GM19328 (cell line): ENCODE measurements at regions not wholly inside any gene's neighbourhood (a gene's known extent, or its start where the extent isn't known, plus 50 kb on each side); places are given as distances from the start of the nearest gene placed in this dataset.

Source experiments
- ATAC-seq: cut with Tn5 transposase; IDR thresholded peaks from one replicate; pipeline ENCODE4 v1.9.1; 2021; ENCODE audit warnings: mild to moderate bottlenecking, moderate library complexity; ENCODE audit not compliant: unreplicated experiment

DNA sequence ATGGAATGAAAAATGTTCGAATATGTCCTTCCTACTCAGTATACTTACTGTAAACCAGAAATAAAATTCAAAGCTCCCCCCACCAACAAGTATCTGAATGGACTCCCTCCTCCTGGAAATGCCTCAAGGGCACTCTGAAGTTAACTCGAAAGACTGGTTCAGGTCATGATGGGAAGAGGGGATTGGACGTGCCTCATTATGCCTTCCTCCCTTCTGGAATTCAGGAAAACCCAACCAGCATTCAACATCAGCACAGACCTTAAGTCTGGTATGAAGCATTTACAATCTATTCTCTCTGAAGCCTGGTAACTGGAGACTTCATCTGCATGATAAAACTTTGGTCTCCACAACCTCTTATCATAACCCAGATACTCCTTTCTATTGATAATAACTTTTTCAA is 428.3 kb upstream of the RAG2 start:
- no peak for ATAC-seq

DNA sequence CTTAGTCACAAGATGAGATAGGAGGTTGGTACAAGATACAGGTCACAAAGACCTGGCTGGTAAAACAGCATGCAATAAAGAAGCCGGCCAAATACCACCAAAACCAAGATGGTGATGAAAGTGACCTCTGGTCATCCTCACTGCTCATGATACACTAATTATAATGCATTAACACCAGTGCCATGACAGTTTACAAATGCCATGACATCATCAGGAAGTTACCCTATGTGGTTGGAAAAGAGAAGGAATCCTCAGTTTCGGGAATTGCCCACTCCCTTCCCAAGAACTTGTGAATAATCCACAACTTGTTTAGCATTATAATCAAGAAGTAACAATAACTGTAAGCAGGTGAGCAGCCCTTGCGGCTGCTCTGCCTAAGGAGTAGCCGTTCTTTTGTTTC is 408.5 kb upstream of the RAG2 start:
- no peak for ATAC-seq

DNA sequence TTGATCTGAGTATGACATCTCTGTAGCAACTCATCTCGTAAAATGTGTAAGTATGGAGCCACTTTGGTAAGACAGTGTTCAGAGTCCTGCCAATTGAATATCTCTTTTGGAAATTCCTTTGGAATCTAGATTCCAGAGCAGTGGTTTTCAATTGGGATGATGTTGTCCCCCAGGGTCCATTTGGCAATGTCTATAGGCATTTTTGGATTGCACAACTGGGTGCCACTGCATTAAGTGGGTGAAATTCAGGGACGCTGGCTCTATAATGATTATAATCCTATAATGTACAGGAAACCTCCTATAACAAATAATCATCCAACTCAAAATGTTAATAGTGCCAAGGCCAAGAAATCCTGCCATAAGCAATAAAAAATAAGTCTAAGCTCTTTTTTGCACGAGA is 404.8 kb upstream of the RAG2 start:
- ATAC-seq, result no peak

DNA sequence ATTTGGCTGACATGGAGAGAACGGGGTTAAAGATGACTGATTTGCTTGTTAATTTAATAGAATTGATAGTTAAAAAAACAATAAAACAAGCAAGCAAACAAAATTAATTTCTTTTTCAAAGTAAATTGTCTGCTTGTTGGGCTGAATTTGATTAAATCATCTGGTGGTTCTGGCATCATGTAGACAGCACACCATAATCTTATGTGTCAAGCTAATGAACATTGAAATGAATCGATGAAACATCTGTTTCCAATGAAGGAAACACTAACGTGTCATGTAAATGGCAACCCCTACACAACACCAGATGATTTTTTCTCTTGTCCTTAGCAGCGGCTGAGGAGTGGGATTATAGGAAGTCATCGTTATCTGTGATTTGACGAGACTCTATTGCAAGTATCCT is 399.6 kb upstream of the RAG2 start:
- no peak for ATAC-seq

DNA sequence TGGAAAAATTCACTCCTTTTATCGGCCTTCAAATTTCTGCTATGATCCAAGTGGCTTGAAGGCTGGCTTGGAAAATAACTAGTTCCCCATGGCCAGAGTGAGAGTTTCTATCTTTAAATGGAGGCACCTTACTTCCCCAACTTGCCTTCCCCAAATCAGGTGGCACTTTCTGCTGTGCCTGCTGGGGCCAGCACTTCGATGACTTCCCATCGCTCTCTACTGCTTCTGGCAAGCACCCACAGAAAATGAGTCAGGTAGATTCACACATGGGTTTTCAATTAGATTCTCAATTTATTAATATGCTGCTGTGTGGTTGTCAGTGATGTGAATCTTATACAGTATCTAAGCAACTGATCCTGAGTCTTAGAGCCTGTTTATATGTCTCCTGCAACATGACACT is 398.8 kb upstream of the RAG2 start:
- no peak for ATAC-seq

DNA sequence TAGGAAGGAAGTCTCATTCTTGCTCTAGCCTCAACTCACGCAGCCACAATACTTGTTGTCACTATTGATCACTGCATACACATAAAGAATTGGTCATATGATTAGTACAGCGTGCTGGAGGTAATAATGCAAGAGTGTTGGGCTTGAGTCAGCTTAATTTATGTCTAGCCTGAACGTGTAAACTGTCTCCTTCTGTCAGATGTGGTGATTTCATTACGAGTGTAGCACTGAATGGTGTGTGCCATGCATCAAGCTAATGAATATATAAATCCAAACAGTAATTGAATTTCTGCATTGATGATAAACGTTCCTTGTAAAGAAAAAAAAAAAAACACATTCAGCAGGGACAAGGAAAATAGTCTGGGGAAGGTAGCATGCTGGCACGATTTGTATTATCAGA is 396.2 kb upstream of the RAG2 start:
- ATAC-seq, result no peak

DNA sequence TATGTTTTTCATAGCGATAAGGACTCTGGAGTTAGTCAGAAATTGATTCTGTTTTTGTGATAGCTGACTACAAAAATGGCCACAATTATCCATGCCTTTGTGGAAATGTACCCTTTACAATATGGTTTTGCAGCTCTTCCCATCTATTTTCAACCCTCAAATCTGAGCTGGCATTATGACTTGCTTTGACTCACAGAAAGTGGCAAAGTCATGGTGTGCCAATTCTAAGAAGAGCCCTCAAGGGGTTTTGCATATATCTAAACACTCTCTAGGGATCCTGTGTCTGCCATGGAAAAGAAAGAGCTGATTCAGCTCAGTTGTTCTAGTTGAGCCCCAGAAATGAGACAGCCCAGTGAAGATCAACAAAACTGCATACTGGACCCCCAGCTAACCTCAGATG is 390.5 kb upstream of the RAG2 start:
- no peak for ATAC-seq

DNA sequence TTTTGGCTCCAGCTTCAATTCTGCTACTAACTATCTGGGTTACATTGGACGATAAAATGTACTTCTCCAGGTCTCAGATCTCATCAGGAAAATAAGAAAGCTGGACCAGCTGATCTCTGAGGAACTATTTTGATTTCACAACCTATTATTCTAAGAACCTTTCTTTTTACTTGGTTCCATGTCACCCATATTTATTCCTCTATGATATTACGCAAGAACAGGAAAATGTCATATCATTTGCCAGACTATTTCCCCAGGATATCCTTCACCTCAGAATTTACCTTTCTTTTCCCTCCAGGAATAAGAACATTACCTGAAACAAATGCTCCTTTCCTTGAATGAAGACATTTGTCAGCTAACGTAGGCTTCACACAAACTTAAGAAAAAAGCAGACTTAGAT is 387.5 kb upstream of the RAG2 start:
- no peak for ATAC-seq

DNA sequence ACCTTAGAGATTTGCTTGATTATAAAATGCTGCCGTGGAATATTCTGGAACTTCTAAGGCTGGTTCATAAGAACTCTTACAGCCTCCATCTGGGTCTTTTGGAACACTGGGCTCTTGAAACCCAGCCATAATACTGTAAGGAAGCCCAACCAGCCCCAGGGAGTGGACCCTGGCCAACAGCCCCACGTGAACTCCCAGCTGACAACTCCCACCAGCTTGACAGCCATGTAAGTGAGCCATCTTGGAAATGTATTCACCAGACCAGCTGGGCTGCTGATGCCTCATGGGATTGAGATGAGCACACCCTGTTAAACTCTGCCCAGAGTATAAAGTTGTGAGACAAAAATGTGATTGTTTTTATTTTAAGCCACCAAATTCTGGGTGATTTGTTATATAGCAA is 378.7 kb upstream of the RAG2 start:
- no peak for ATAC-seq

DNA sequence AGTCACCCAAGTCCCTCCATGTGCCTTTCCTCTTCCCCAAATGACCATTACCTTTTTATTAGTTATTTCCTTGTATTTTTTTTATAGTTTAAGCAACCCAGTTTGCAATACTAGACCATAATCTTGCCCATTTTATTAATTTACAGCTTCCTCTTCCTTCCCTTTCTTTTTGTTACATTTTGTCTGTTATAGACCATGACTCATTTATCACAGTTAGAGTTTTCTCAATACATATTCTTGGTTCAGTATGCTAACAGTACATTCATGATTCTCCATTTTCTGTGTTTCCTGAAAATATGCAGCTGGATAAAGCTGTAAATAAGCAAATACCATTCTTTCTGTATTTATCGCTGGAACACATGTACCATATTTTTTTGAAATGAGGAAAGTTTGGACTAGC is 376.7 kb upstream of the RAG2 start:
- ATAC-seq, result no peak

DNA sequence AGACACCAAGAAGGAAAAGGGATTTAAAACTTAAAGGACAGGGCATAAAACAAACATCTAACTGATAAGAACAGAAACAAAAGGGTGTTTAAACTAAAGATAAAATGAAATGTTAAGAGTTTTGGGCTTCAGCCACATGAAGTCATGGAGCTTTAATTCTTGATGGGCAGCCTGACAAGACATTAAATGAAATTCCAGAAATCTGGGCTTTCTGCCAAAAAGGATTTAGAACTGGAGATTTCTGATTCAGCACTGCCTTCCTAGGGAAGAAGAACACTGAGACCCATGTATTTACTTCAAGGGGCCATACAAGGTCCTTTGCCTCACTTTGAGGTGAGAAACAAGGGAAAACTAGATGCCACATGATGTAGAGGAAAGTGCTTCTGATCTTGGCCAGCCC is 355.9 kb upstream of the RAG2 start:
- ATAC-seq, result no peak

DNA sequence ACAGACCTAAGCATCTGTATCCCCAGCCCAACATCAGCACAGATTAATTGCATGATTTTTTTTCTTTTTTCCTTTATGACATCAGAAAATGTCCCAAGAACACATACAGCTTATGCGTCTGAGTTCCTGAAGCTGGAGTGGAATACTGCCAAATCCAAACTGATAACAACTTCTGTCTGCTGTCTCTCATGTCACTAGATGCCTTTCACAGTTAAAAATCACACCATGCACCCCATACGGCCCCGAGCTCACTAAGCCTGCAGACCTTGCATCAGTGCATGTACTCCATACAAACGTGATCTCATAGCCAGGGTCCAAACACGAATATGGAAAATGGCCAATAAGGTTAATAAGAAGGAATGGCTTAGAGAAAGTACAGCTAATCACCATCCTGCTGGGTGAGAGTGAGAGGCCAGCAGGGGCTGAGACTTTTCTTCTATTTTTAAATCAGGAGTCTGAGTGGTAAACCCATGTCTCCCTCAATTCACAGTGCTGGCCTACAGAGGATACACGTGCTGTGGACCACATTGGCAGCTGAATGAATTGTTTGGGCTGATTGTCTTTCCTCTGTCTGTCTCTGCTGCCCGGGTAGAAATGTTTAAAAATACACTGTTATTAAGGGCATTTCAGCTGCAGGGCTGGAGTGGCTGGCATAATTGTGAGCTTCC is 350.6 kb upstream of the RAG2 start:
- ATAC-seq, result no peak

DNA sequence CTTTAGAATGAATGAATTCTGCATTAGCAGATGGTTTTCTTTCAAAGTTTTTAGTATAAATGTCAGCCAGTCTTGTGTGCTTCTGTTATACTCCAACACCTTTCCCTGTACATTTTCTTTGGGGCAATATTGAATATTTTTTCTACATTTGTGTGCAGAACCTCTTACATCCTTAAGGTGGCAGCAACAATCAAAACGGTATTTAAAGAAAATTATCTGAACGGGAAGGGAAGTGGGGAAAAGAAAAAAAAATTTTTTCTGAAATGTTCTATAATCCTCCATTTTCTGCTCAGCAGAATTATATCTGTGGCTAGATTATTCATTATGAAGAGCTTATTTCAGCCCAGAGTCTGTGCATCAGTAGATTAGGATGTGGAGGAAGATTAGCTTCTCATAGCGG is 347.3 kb upstream of the RAG2 start:
- no peak for ATAC-seq

DNA sequence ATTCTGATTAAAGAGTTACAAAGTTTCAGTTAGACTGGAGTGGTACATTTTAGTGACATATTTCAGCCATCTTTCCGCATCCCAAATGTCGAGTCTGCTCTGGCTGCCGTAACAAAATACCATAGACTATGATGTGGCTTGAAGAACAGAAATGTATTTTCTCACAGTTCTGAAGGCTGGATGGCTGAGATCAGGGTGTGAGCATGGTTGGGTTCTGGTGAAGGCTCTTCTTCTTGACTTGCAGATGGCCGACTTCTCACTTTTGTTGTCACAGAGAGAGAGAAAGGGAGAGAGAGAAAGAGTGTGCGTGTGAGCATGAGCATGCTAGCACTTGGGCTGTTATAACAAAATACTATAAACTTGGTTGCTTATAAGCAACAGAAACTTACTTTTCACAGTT is 335.4 kb upstream of the RAG2 start:
- no peak for ATAC-seq

DNA sequence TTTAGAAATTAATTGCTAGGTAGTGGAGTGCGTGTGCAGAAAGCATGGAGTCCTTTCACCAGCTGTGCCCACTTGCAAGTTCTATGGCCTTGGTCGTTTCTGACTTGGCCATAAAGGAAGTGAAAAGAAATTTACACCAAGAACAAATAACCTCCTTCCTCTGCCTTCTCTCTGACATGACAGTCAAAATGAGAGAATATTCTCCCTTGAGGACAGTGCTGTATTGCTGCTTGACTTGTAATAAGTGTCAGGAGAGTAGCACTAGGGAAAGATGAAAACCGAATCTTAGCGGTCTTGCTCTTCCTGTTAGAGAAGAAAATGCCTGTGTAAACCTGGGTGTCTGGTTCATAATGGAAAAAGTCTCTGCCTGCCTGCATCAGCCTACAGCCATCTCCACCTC is 333.1 kb upstream of the RAG2 start:
- ATAC-seq, result no peak

DNA sequence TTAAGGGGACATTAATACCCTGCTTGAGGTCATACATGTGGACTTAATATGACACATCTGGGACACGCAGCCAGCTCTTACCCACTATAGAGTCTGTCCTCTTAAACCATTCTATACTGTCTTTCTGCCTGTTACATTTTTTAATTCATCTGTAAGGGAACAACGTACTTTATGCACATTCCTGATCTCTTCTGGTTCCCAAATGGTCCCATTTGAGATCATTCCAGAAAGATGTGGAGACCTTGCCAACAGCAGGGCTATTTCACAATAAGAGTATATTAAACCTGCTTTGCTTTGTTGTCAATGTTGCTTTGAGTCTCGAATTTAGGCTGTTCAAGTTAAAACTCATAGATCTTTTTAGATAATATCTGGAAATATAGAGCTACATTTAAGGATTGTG is 332.2 kb upstream of the RAG2 start:
- no peak for ATAC-seq

DNA sequence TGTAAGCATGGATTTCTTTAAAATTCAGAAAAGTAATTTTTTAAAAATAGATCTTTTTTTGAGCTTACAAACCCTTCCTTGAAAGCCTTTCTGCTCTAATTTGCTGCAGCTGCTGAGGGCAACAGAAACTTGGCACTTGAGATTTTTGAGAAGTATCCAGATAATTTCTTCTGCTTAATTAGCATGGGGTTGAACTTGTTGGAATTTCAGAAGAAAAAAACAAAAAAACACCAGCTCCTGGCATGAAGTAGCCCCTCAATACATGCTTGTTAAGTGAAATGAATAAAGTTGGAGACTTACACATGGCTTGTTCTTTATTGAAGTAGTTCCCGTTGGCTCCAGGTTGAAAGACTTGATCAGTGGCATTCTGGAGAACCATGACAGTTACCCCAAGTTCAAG is 331.4 kb upstream of the RAG2 start:
- no peak for ATAC-seq

DNA sequence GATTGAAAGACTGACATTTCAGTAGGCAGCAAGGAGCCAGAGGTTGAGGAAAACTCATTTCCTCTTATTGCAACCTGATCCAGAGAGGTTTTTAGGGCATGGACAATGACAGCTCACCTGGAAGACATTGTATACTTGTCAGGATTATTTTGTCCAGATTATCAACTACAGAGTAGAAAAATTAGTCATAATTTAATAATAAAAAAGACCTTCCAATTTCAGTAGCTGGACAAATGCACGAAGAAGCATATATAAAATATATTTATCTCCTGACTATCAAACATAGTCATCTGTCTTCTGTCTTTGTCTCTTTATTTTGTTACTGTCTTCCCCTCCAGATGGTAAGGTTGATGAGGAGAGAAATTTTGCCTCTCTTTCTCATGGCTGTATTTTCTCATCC is 330.6 kb upstream of the RAG2 start:
- no peak for ATAC-seq

DNA sequence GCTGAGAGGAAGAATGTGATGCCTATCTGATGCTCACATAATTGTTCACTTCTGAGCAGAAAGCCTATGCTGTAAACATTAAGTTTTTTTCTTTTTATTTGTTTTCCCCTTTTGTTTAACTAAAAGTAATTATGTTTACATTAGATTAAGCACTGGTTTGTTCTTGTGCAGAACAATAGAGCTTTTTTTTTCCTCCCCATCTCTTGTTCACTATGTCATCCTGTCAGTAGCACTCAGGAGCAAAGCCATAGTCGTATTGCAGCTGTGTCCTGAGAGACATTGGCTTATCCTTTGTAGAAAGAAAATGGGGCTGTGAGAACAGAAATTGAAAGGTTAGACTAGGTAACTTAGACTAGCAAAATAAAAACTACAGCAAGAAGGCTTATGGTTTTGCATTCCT is 301.8 kb upstream of the RAG2 start:
- no peak for ATAC-seq

DNA sequence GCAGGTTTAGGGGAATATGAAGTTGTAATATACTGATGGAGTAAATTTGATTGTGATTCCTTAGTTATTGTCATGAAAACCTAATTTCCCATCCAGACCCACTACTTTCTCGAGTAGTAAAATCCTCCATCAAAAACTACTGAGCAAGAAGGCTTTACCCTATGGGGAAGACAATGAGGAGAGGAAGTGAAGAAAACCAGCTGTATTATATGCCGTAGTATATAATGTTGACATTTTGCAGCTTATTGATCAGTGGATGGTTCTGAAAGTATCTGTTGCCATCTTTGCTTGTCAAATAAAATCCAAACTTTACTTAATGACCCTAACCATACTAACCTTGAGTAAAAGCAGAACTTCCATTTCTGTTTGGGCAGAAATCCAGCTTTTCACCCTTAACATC is 292.8 kb upstream of the RAG2 start:
- no peak for ATAC-seq

DNA sequence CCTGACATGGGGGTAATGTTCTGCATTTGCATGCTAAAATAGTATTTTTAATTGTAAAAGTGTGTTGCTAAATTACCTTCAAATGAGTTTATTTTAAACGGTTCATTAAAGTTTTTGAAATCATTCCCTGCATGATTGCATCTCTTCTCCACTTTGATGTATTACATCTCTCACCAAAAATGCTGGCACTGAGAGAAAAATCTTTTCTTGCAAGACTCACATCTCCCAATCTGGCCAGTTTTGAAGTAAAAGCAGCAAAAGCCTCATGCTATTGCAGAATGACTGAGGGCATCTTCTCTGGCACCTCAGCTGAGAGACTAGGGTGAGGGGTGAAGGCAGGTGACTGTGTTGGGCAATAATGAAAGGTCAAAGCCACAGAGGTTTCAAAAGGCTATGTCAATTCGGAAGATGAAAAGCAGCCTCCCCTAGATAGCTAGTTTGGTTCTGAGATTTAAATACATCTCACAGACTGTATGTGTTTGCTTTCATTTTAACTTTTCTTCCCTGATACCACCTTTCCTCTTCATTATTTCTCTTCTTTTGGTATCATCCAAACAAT is 292.2 kb upstream of the RAG2 start:
- no peak for ATAC-seq

DNA sequence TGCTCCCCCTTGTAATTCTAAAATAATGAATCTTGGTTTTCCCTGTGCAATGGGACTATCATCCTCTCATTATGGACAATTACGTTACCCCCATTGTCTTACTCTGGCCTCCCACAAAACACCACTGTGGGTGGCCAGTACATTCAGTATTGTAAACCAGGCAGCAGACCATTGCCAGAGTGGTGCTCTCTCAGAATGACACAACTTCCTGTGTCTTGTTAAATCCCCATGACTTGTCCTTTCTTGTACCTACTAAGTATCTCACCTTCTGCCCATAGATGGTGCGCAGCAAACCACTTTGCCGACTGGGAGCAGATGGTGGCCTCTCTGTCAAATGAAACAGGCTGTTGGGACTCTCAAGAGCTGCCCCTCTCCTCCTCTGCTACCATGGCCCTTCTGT is 287.1 kb upstream of the RAG2 start:
- no peak for ATAC-seq

DNA sequence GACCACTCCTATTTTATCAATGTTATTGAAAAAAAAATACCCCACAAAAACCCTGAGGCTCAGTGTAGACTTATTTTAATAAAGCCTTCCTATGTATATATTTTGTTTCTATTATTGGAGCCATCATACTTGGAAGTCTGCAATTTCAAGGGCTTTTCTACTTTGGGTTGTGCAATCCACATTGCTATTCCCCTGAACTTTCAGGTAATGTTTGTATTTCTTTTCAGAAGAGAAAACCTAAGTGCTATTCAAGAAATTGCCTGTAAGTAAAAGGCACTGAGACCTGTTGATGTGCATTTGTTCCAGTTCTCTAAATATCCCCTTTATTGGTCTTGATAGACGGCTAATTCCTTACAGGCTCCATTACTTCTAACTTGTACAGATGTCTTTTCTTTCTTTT is 280.7 kb upstream of the RAG2 start:
- no peak for ATAC-seq
